Colonic mucosa (tissue), 4 donors: ENCODE measurements at regions not wholly inside any gene's neighbourhood (a gene's known extent, or its start where the extent isn't known, plus 50 kb on each side); places are given as distances from the start of the nearest gene placed in this dataset.

Experiments used
- DNase-seq: peaks from one replicate; pipeline ENCODE4 v3.0.0-alpha.2; 2020
- H3K27ac ChIP-seq: fragments of 200-600 bp; one replicate; pipeline ENCODE4 v1.8.0; 2021
- H3K27me3 ChIP-seq: fragments of 200-600 bp; one replicate; pipeline ENCODE4 v1.8.0; 2021
- H3K36me3 ChIP-seq: fragments of 200-600 bp; one replicate; pipeline ENCODE4 v1.8.0; 2021
- H3K4me1 ChIP-seq: fragments of 200-600 bp; one replicate; pipeline ENCODE4 v1.8.0; 2021; ENCODE audit warnings: mild to moderate bottlenecking
- H3K4me3 ChIP-seq: fragments of 200-600 bp; one replicate; pipeline ENCODE4 v1.8.0; 2021
- H3K9ac ChIP-seq, 2 donors: one replicate each; pipeline ENCODE4 v1.7.0; 2013; ENCODE audit warnings: control low read depth in 2 of 2, low read depth in 2 of 2, low read length in 2 of 2
- H3K9me3 ChIP-seq: fragments of 200-600 bp; one replicate; pipeline ENCODE4 v1.8.0; 2021
- intact Hi-C: fragments of 100-400 bp; cut with DNase I; formaldehyde crosslinking; loops from one replicate; pipeline ENCODE4 v1.14.1; 2022
- TF ChIP-seq, protein P1 (sequence below): fragments of 200-600 bp; IDR thresholded peaks from one replicate; pipeline ENCODE4 v1.8.0; 2022; ENCODE audit warnings: antibody characterized with exemption, mild to moderate bottlenecking
- donor health status: healthy.
- donor health status: DM: no; HTN: no; CAD: no.
- donor health status: DM: no; HTN: no; CAD: no.

DNA sequence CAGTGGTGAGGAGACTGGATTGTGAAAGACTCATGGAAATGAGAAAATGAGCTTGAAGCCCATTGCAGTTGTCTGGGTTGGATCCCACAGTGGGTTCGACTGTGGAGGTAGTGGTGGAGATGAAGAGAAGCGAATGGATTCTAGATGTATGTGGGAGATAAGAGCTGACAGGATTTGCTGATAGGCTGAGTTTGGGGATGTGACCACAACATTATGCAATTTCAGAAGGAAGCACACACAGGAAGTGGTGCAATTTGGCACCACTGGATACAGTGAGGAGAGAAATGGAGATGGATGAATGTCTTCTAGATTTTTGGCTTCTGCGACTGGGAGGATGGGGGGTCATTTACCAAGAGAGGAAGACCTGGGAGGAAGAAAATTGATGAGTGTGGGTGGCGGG is 64.4 kb upstream of the MAFB start:
- TF ChIP-seq, protein P1, sequence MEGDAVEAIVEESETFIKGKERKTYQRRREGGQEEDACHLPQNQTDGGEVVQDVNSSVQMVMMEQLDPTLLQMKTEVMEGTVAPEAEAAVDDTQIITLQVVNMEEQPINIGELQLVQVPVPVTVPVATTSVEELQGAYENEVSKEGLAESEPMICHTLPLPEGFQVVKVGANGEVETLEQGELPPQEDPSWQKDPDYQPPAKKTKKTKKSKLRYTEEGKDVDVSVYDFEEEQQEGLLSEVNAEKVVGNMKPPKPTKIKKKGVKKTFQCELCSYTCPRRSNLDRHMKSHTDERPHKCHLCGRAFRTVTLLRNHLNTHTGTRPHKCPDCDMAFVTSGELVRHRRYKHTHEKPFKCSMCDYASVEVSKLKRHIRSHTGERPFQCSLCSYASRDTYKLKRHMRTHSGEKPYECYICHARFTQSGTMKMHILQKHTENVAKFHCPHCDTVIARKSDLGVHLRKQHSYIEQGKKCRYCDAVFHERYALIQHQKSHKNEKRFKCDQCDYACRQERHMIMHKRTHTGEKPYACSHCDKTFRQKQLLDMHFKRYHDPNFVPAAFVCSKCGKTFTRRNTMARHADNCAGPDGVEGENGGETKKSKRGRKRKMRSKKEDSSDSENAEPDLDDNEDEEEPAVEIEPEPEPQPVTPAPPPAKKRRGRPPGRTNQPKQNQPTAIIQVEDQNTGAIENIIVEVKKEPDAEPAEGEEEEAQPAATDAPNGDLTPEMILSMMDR, result no peak

DNA sequence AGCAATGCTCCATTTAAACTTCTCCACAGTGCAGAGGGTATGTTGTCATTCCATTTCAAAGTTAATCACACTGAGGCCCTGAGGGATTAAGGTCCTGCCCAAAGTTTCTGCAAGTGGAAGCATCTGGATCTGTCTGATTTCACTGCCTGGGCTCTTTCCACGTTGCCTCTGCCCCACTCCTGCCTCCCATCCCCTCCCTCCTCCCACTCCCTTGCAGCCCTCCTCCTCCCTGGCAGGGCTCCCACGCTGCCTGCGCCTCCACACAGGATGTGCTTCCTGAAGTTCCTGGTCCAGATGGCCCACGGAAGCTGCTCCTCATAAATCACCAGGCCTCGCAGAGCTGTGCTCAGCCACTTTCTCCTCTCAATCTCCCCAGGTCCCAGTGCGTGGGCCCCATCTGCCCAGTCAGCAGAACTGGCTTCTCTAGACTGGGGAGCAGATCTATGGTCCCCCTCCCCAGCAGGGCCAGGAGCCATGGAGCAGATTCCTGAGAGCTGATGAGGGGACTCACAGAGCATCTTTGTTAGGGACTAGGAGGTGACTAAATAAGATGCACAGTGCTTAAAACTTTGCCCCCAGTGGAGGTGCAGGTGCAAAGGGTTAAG is 65.4 kb upstream of the MAFB start:
- no peak overlapping the region for H3K9ac ChIP-seq
- H3K9me3 ChIP-seq, result no peaks in the 10 kb centered on the region
- no peak overlapping the region for H3K27ac ChIP-seq
- no peaks in the 10 kb centered on the region for H3K4me1 ChIP-seq
- H3K27me3 ChIP-seq, result no peaks in the 10 kb centered on the region
- DNase-seq, result no peak
- no peaks in the 10 kb centered on the region for H3K36me3 ChIP-seq
- no peak overlapping the region for H3K4me3 ChIP-seq
- TF ChIP-seq, protein P1, result no peak
- intact Hi-C loops, result no loop called here

More for the DNA sequence above, 64.4 kb upstream of the MAFB start:
- Histone ChIP-seq H3K4me1 (no peaks in the 10 kb centered on the region), H3K9me3 (no peaks in the 10 kb centered on the region), H3K9ac (no peak overlapping the region), H3K4me3 (no peak overlapping the region), H3K27ac (no peak overlapping the region), H3K27me3 (no peaks in the 10 kb centered on the region), H3K36me3 (no peaks in the 10 kb centered on the region)
- DNase-seq, result no peak
- intact Hi-C loops, result no loop called here

DNA sequence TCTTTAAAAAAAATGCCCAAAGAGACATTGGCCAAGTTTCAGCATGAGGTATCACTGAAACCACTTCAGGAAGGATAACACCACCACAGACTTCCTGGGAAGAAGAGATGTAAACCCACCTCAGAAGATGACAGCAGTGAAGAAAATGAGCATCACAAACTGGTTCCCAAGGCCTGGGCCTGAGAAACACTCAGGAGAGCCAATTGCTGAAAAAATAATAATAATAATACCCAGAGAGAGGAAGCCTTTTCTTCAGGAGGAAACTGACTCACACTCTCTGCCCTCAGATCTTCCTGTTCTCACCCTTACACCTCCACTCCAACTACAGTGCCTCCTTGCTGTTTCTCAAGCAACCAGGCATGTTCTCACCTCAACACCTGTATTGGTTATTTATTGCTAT is 68.1 kb upstream of the MAFB start:
- H3K4me3 ChIP-seq, result no peak overlapping the region
- no peaks in the 10 kb centered on the region for H3K36me3 ChIP-seq
- no peak for DNase-seq
- intact Hi-C loops, result no loop called here
- TF ChIP-seq, protein P1, result no peak
- H3K9ac ChIP-seq, result no peak overlapping the region
- H3K9me3 ChIP-seq, result no peaks in the 10 kb centered on the region
- no peak overlapping the region for H3K27ac ChIP-seq
- no peaks in the 10 kb centered on the region for H3K27me3 ChIP-seq
- no peaks in the 10 kb centered on the region for H3K4me1 ChIP-seq

DNA sequence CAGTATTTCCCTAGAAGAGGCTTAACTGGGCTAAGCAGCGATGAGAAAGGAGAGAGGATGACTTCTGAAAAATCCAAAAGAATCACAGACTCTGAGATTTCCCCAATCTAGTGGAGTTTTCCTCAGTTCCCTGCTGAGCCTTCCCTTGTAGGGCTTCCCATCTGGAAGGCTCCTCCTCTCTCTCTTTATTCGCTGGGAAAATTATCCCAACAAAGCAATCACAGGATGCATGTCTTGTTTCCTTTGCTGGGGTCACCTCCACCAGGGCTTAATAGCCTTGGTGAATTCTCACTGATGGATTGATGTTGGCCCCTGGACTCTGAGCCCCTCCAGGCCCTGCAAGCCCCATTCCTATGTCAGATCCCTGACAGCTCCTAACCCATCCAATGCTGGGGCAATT is 69.8 kb upstream of the MAFB start:
- no peak for DNase-seq
- H3K4me1 ChIP-seq, result no peaks in the 10 kb centered on the region
- TF ChIP-seq, protein P1, result no peak
- no peaks in the 10 kb centered on the region for H3K27me3 ChIP-seq
- no peak overlapping the region for H3K27ac ChIP-seq
- H3K36me3 ChIP-seq, result no peaks in the 10 kb centered on the region
- H3K9me3 ChIP-seq, result no peaks in the 10 kb centered on the region
- no peak overlapping the region for H3K9ac ChIP-seq
- intact Hi-C loops, result no loop called here
- no peak overlapping the region for H3K4me3 ChIP-seq

DNA sequence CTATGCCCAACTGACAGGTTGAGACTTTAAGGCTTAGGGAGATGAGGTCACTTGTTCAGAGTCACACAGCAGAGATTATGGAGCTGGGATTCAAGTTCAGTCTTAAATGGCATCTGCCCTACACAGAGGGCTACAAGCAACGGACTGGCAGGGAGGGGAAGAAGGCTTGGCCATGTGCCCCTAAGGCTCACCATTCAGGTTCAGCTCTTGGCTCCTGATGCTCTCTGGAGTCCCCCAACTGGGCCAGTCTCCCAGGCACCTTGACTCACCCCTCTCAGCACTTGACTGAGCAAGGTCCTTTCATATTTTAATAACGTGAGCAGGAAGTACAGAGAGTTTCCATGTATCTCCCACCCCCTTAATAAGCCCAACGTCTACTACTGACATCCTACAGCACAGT is 71.4 kb upstream of the MAFB start:
- intact Hi-C loops, result no loop called here
- no peak overlapping the region for H3K27ac ChIP-seq
- no peaks in the 10 kb centered on the region for H3K4me1 ChIP-seq
- no peak overlapping the region for H3K4me3 ChIP-seq
- no peak for DNase-seq
- no peak overlapping the region for H3K9ac ChIP-seq
- H3K9me3 ChIP-seq, result no peaks in the 10 kb centered on the region
- H3K27me3 ChIP-seq, result no peaks in the 10 kb centered on the region
- no peaks in the 10 kb centered on the region for H3K36me3 ChIP-seq
- TF ChIP-seq, protein P1, result no peak
